ENCODE measurements at regions not wholly inside any gene's neighbourhood (a gene's known extent, or its start where the extent isn't known, plus 50 kb on each side); places are given as distances from the start of the nearest gene placed in this dataset.

DNA sequence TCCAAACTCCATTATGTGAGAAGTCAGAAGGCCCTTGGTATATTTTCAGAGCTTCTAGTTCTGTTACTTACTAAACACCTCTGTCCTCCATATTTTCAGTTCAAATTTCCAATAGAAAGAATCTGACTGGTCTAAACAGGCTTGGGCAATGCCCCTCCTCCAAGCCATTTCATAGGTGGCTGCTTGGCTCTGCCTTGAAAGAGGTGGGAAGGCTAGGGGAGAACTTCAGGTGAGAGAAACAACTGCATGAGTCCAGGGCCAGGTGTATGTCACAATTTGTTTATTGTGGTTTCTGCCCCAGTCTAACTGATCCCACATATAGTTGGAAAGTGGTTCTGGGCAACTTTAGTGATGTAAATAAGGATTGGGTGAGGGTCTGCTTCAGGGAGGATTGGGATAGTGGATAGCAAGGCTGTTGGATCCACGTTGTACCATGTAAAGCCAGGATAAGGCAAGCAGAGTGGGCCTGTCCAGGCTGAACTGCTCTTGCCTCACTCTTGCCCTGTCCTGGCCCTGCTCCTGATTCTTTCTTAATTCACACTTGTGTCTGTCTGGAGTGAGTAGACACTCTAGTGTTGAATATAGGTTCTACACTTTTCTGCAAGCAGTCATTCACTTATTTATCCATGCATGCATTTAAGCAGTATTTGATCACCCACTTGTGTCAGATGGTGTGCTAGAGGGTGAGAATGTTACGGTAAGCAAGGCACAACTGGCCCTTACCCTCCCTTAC is 67.5 kb upstream of the COMTD1 start:
- TF ChIP-seq EZH2 (IDR thresholded peaks at IDR 0.05; ENCODE audit: low read depth, low read length, severe bottlenecking) (no peak), CEBPB (IDR thresholded peaks at IDR 0.05; ENCODE audit: low read depth, low read length) (no peak)
- Histone ChIP-seq H2BK5ac (ENCODE audit: low read depth, low read length) (no peak overlapping the region), H2BK120ac (replicated peaks; ENCODE audit: low read depth, low read length) (no peak overlapping the region), H3K4me1 (replicated peaks in 1 of 4; ENCODE audit: control insufficient read depth in 3 of 4, insufficient read depth in 4 of 4, low read length in 3 of 4) (no peaks in the 10 kb centered on the region), H3K56ac (replicated peaks; ENCODE audit: insufficient read length, low read depth, low read length) (no peak overlapping the region), H4K5ac (ENCODE audit: insufficient read length, low read depth, low read length) (no peak overlapping the region), H3K4ac (replicated peaks; ENCODE audit: insufficient read length, low read depth, low read length) (no peak overlapping the region), H3K36me3 (ENCODE audit: control insufficient read depth in 2 of 4, insufficient read depth in 4 of 4, low read length in 3 of 4) (no peaks in the 10 kb centered on the region), H3K23ac (ENCODE audit: insufficient read length) (no peak overlapping the region), H3K14ac (ENCODE audit: insufficient read length) (no peak overlapping the region), H3K23me2 (ENCODE audit: low read depth, low read length) (no peaks in the 10 kb centered on the region), H2AK5ac (ENCODE audit: low read depth, low read length) (0 out of 2 replicates have a peak overlapping the region, but pooled peaks have one; percentile 24), H3K9me3 (ENCODE audit: insufficient read depth in 2 of 2, low read depth in 1 of 2, low read length in 1 of 2) (peaks cover 3 to 5% of the 10 kb centered on the region in 2 experiments; a peak in 3 of 4 replicates), H2AFZ (ENCODE audit: low read length) (no peak overlapping the region), H3K18ac (ENCODE audit: extremely low read depth, low read length) (no peak overlapping the region), H3K27ac (ENCODE audit: low read depth, low read length) (no peak overlapping the region), H2BK15ac (ENCODE audit: low read length) (no peak overlapping the region), H4K91ac (replicated peaks; ENCODE audit: insufficient read length, low read length) (no peak overlapping the region), H3K79me2 (ENCODE audit: control insufficient read depth in 1 of 2, insufficient read depth in 2 of 2, low read length in 2 of 2) (no peaks in the 10 kb centered on the region), H4K8ac (ENCODE audit: extremely low read depth, insufficient read depth, low read length) (no peak overlapping the region), H3K4me3 (ENCODE audit: extremely low read depth in 1 of 4, insufficient read depth in 2 of 4, low read depth in 3 of 4, low read length in 4 of 4) (no peak overlapping the region), H3K9ac (replicated peaks in 1 of 4; ENCODE audit: extremely low read depth in 1 of 4, low read depth in 3 of 4, low read length in 3 of 4) (no peak overlapping the region), H4K20me1 (replicated peaks in 1 of 2; ENCODE audit: control insufficient read depth in 1 of 2, insufficient read depth in 2 of 2, low read length in 2 of 2) (no peaks in the 10 kb centered on the region), H3K27me3 (replicated peaks in 1 of 4; ENCODE audit: control insufficient read depth in 3 of 4, extremely low read depth in 1 of 4, insufficient read depth in 3 of 4, low read length in 3 of 4) (no peaks in the 10 kb centered on the region), H2BK20ac (ENCODE audit: low read length) (no peak overlapping the region), H3K79me1 (ENCODE audit: low read depth, low read length) (no peaks in the 10 kb centered on the region), H2BK12ac (ENCODE audit: low read depth, low read length) (no peak overlapping the region), H3K4me2 (ENCODE audit: insufficient read depth in 1 of 2, low read depth in 2 of 2, low read length in 2 of 2) (no peak overlapping the region)
- WGBS, 2 experiments (ENCODE audit: extremely low coverage in 1 of 2, insufficient coverage in 1 of 2, insufficient read length in 1 of 2, insufficient replicate concordance in 2 of 2, low coverage in 1 of 2, low lambda C conversion rate in 2 of 2, missing lambda C conversion rate in 1 of 2): 92% methylated on average over 2 of the region's 2 CpGs; no CpG with 5 or more reads in 1 of the 2 experiments
- no peak for DNase-seq (ENCODE audit: low read depth in 1 of 2, low spot score in 2 of 2)
- FAIRE-seq: no peak
- CTCF ChIA-PET (ENCODE audit: partially characterized antibody): no interaction called here
- POLR2A ChIA-PET (ENCODE audit: partially characterized antibody): no interaction called here
